ENCODE measurements at regions not wholly inside any gene's neighbourhood (a gene's known extent, or its start where the extent isn't known, plus 50 kb on each side); places are given as distances from the start of the nearest gene placed in this dataset.

GRCh38 chr12:88982694-88983093 lies 369.6 kb downstream of the DUSP6 start:
- no peak overlapping the region for H3K4me3 ChIP-seq (ENCODE audit: low read depth, low read length)
- ChIA-PET CTCF (interaction anchor here (2.1 kb wide), 1 partner anchor 12 kb away, joined by 13 read pairs; no protein-coding TSS in a partner anchor), POLR2A (no interaction called here)
- no peak for DNase-seq (ENCODE audit: low read depth, low spot score)
- no peak for TF ChIP-seq CTCF (IDR thresholded peaks at IDR 0.05; ENCODE audit: insufficient read depth, low read length, missing control alignments)

- POLR2A ChIA-PET, result no interaction called here
- no peak for TF ChIP-seq CTCF (IDR thresholded peaks at IDR 0.05; ENCODE audit: insufficient read depth, low read length, missing control alignments)
- no peak overlapping the region for H3K4me3 ChIP-seq (ENCODE audit: low read depth, low read length)
- no peak for DNase-seq (ENCODE audit: low read depth, low spot score)
- CTCF ChIA-PET, result no interaction called here
Measured at GRCh38 chr12:88977115-88977514, 375.2 kb downstream of the DUSP6 start.

- DNase-seq (ENCODE audit: low read depth, low spot score), result no peak
- H3K4me3 ChIP-seq (ENCODE audit: low read depth, low read length), result no peak overlapping the region
- TF ChIP-seq CTCF (IDR thresholded peaks at IDR 0.05; ENCODE audit: insufficient read depth, low read length, missing control alignments), result no peak
- POLR2A ChIA-PET, result no interaction called here
- CTCF ChIA-PET, result interaction anchor here (0.8 to 0.9 kb wide), 2 partner anchors 20 to 48 kb away, joined by 3 read pairs; no protein-coding TSS in a partner anchor
Measured at GRCh38 chr12:88973998-88974397, 378.3 kb downstream of the DUSP6 start.

GRCh38 chr12:88970740-88971139 lies 381.6 kb downstream of the DUSP6 start:
- TF ChIP-seq CTCF (IDR thresholded peaks at IDR 0.05; ENCODE audit: insufficient read depth, low read length, missing control alignments), result no peak
- ChIA-PET CTCF (interaction anchor here (0.8 kb wide), 1 partner anchor 391 kb away, joined by 3 read pairs; no protein-coding TSS in a partner anchor), POLR2A (no interaction called here)
- no peak for DNase-seq (ENCODE audit: low read depth, low spot score)
- no peak overlapping the region for H3K4me3 ChIP-seq (ENCODE audit: low read depth, low read length)

GRCh38 chr12:88969127-88969526 lies 383.2 kb downstream of the DUSP6 start:
- TF ChIP-seq CTCF (IDR thresholded peaks at IDR 0.05; ENCODE audit: insufficient read depth, low read length, missing control alignments), result no peak
- no peak overlapping the region for H3K4me3 ChIP-seq (ENCODE audit: low read depth, low read length)
- POLR2A ChIA-PET, result no interaction called here
- CTCF ChIA-PET, result no interaction called here
- no peak for DNase-seq (ENCODE audit: low read depth, low spot score)

- ChIA-PET POLR2A (interaction anchor here (1.3 kb wide), 1 partner anchor 14 kb away, joined by 3 read pairs; no protein-coding TSS in a partner anchor), CTCF (interaction anchor here (1.5 kb wide), 1 partner anchor 13 kb away, joined by 3 read pairs; no protein-coding TSS in a partner anchor)
- H3K4me3 ChIP-seq (ENCODE audit: low read depth, low read length), result no peak overlapping the region
- no peak for DNase-seq (ENCODE audit: low read depth, low spot score)
- TF ChIP-seq CTCF (IDR thresholded peaks at IDR 0.05; ENCODE audit: insufficient read depth, low read length, missing control alignments), result no peak
Measured at GRCh38 chr12:88960213-88960878, 380.1 kb upstream of the KITLG start.
